ENCODE measurements at regions not wholly inside any gene's neighbourhood (a gene's known extent, or its start where the extent isn't known, plus 50 kb on each side); places are given as distances from the start of the nearest gene placed in this dataset.

GRCh38 chr11:110901441-110901840, 189.2 kb upstream of the ARHGAP20 start:
- no peak for TF ChIP-seq TCF7 (CRISPR knock-in tag; IDR thresholded peaks at IDR 0.05; ENCODE audit: low read depth)
- TF ChIP-seq CREB1 (CRISPR knock-in tag; IDR thresholded peaks at IDR 0.05) = no peak
- TF ChIP-seq ZNF317 (CRISPR knock-in tag; IDR thresholded peaks at IDR 0.05; ENCODE audit: borderline replicate concordance, low read depth) = no peak
- TF ChIP-seq CTCF (IDR thresholded peaks at IDR 0.05) = no peak
- no peak for TF ChIP-seq ZNF532 (CRISPR knock-in tag; IDR thresholded peaks at IDR 0.05; ENCODE audit: borderline replicate concordance)
- no peak for TF ChIP-seq OVOL2 (CRISPR knock-in tag; IDR thresholded peaks at IDR 0.05; ENCODE audit: borderline replicate concordance)
- TF ChIP-seq ZNF423 (CRISPR knock-in tag; IDR thresholded peaks at IDR 0.05) = no peak
- TF ChIP-seq GTF2I (CRISPR knock-in tag; conservative IDR thresholded peaks at IDR 0.05) = no peak
